Esophagus (tissue), 2 donors: ENCODE measurements at regions not wholly inside any gene's neighbourhood (a gene's known extent, or its start where the extent isn't known, plus 50 kb on each side); places are given as distances from the start of the nearest gene placed in this dataset.

Experiments used
- H3K27ac ChIP-seq, 2 donors: one replicate each; pipeline ENCODE4 v1.5.1; 2013; ENCODE audit warnings: low read depth in 2 of 2, mild to moderate bottlenecking in 2 of 2, inconsistent platforms in 1 of 2, low read length in 1 of 2, moderate library complexity in 1 of 2
- H3K27me3 ChIP-seq, 2 donors: one replicate each; pipeline ENCODE4 v1.6.1; 2013; ENCODE audit warnings: low read length in 2 of 2, control low read depth in 1 of 2, mild to moderate bottlenecking in 1 of 2; ENCODE audit not compliant: insufficient read depth in 2 of 2, control insufficient read depth in 1 of 2
- H3K36me3 ChIP-seq, 2 donors: one replicate each; pipeline ENCODE4 v1.6.1; 2013; ENCODE audit warnings: low read length in 1 of 2; ENCODE audit not compliant: control insufficient read depth in 2 of 2, insufficient read depth in 2 of 2
- H3K4me1 ChIP-seq, 2 donors: one replicate each; pipeline ENCODE4 v1.6.1; 2013; ENCODE audit warnings: low read length in 1 of 2; ENCODE audit not compliant: control insufficient read depth in 2 of 2, insufficient read depth in 2 of 2
- H3K4me3 ChIP-seq, 2 donors: one replicate each; pipeline ENCODE4 v1.5.1; 2013; ENCODE audit warnings: low read length in 2 of 2, mild to moderate bottlenecking in 2 of 2, low read depth in 1 of 2, moderate library complexity in 1 of 2
- H3K9me3 ChIP-seq, 2 donors: one replicate each; pipeline ENCODE4 v1.6.1; 2013; ENCODE audit warnings: mild to moderate bottlenecking in 2 of 2, low read depth in 1 of 2, low read length in 1 of 2, moderate library complexity in 1 of 2; ENCODE audit not compliant: control insufficient read depth in 2 of 2, insufficient read depth in 1 of 2
- WGBS, 2 donors: extraction: QIAGEN DNeasy Blood & Tissue Kit; methylation state at CpG; one replicate each; pipeline ENCODE4 v1.1.7; 2013; 5-methylcytosine and 5-hydroxymethylcytosine counted together
- donor health status: healthy with polysubstance abuse.
- donor health status: Bipolar disorder and iron deficiency.

GRCh38 chr13:73242515-73243015 is 183.8 kb downstream of the KLF5 start:
- no peaks in the 10 kb centered on the region for H3K27me3 ChIP-seq
- no peaks in the 10 kb centered on the region for H3K4me1 ChIP-seq
- no peaks in the 10 kb centered on the region for H3K36me3 ChIP-seq
- 80 to 90% methylated on average over 2 of the region's 2 CpGs for WGBS, 2 donors
- no peak overlapping the region for H3K27ac ChIP-seq
- no peak overlapping the region for H3K4me3 ChIP-seq
- H3K9me3 ChIP-seq: no peaks in the 10 kb centered on the region

GRCh38 chr13:73240193-73240592 is 181.4 kb downstream of the KLF5 start:
- Histone ChIP-seq H3K4me1 (no peaks in the 10 kb centered on the region), H3K27me3 (no peaks in the 10 kb centered on the region), H3K4me3 (no peak overlapping the region), H3K36me3 (no peaks in the 10 kb centered on the region), H3K9me3 (no peaks in the 10 kb centered on the region), H3K27ac (no peak overlapping the region)
- WGBS, 2 donors: 78 to 84% methylated on average over 1 of the region's 1 CpG

DNA sequence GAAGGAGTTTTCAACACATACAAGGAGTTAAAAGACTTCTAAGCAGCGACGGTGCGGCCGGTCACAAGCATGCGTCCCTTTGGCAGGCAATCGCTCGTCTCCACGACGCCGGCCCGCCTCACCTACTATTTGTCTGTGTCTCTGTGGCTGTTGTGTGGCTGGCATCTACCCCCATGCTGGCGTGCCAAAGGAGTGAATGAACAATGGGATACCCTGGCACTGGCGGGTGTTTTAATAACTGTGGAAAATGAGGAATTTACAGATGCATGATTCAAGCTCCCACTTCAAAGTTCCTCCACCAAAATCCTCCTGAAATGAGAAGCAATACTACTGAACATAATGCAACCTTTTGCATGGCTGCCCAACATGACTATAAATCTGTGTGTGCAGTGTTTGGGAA is 176.6 kb downstream of the KLF5 start:
- Histone ChIP-seq H3K9me3 (no peaks in the 10 kb centered on the region), H3K27ac (no peak overlapping the region), H3K27me3 (no peaks in the 10 kb centered on the region), H3K36me3 (no peaks in the 10 kb centered on the region), H3K4me1 (no peaks in the 10 kb centered on the region), H3K4me3 (no peak overlapping the region)
- 54 to 84% methylated on average over 13 of the region's 13 CpGs for WGBS, 2 donors

- H3K4me1 ChIP-seq: no peaks in the 10 kb centered on the region
- WGBS, 2 donors: 92 to 93% methylated on average over 4 of the region's 4 CpGs
Observed at GRCh38 chr13:73231471-73231870, 172.7 kb downstream of the KLF5 start.

GRCh38 chr13:73230716-73231115 is 171.9 kb downstream of the KLF5 start:
- H3K4me3 ChIP-seq: no peak overlapping the region
- H3K36me3 ChIP-seq: no peaks in the 10 kb centered on the region
- no peaks in the 10 kb centered on the region for H3K9me3 ChIP-seq
- H3K27ac ChIP-seq: no peak overlapping the region
- no peaks in the 10 kb centered on the region for H3K4me1 ChIP-seq
- H3K27me3 ChIP-seq: no peaks in the 10 kb centered on the region
- 56 to 63% methylated on average over 3 of the region's 3 CpGs for WGBS, 2 donors

More at GRCh38 chr13:73231471-73231870, 172.7 kb downstream of the KLF5 start:
- H3K9me3 ChIP-seq: no peaks in the 10 kb centered on the region
- H3K27me3 ChIP-seq: no peaks in the 10 kb centered on the region
- no peak overlapping the region for H3K4me3 ChIP-seq
- H3K36me3 ChIP-seq: no peaks in the 10 kb centered on the region
- no peak overlapping the region for H3K27ac ChIP-seq

- no peaks in the 10 kb centered on the region for H3K4me1 ChIP-seq
- no peaks in the 10 kb centered on the region for H3K27me3 ChIP-seq
- H3K27ac ChIP-seq: peak overlapping the region; percentile 29 to 42
- H3K9me3 ChIP-seq: no peaks in the 10 kb centered on the region
- no peaks in the 10 kb centered on the region for H3K36me3 ChIP-seq
- H3K4me3 ChIP-seq: no peak overlapping the region
Observed at GRCh38 chr13:73228546-73228945, 169.7 kb downstream of the KLF5 start.

DNA sequence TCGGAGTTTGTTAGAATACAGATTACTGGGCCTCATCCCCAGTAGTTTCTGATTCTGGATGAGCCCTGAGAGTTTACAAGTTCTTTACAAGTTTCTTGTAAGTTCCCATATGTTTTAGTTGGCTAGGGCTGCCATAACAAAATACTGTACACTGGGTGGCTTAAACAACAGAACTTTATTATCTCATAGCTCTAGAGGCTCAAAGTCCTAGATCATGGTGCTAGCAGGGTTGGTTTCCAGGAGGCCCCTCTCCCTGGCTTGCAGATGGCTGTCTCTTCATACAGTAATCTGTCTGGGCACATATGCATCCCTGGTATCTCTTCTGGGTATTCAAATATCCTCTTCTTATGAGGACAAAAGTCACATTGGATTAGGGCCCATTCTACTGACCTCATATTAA is 167.2 kb downstream of the KLF5 start:
- Histone ChIP-seq H3K4me1 (peaks cover 2 to 3% of the 10 kb centered on the region in 2 donors), H3K36me3 (no peaks in the 10 kb centered on the region), H3K27ac (no peak overlapping the region), H3K27me3 (no peaks in the 10 kb centered on the region), H3K9me3 (no peaks in the 10 kb centered on the region), H3K4me3 (no peak overlapping the region)
- WGBS, 2 donors: 94 to 96% methylated on average over 1 of the region's 1 CpG

DNA sequence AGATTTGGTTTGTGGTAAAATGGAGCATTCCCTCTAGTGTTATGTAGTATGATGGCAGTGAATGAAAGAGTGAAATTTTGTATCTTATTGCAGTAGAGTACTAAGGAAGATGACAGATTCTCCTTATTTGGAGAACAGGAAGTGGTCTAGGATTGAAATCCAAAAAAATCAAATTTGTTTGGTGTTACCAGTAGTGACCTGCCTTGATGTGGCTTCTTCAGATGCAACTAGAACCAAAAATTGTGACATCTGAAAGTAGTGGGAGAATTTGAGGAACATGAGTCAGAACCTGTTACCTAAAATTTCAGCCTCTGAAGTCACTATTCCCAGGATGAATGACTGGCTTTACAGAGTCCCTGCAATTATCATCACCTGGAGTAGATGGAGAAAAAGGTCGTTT is 165.9 kb downstream of the KLF5 start:
- H3K4me3 ChIP-seq: no peak overlapping the region
- no peak overlapping the region for H3K27ac ChIP-seq
- H3K9me3 ChIP-seq: no peaks in the 10 kb centered on the region
- peaks cover 2 to 3% of the 10 kb centered on the region in 2 donors for H3K4me1 ChIP-seq
- H3K36me3 ChIP-seq: no peaks in the 10 kb centered on the region
- H3K27me3 ChIP-seq: no peaks in the 10 kb centered on the region
- WGBS, 2 donors: 44 to 58% methylated on average over 1 of the region's 1 CpG

DNA sequence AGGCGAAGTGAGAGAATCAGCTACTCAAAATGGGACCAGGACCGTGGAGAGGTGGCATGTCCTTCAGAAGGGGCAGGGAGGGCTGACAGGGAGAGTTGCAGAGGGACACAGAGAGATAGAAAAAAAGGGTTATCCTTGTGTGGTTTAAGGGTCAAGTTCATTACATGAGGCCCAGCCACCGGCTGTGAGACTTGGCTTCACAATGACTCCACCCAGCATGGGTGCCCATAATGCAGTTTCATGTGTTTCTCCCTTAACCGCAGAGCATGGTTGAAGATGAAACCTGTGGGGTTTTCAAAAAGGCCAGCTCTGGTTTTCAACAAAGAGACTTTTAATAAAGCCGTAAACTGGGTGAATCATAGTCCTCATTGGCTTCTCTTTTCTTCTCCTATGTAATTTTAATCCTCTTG is 164.6 kb downstream of the KLF5 start:
- H3K9me3 ChIP-seq: no peaks in the 10 kb centered on the region
- H3K4me3 ChIP-seq: no peak overlapping the region
- WGBS, 2 donors: 64 to 71% methylated on average over 5 of the region's 5 CpGs
- H3K4me1 ChIP-seq: peaks cover 2 to 3% of the 10 kb centered on the region in 2 donors
- no peak overlapping the region for H3K27ac ChIP-seq
- no peaks in the 10 kb centered on the region for H3K36me3 ChIP-seq
- H3K27me3 ChIP-seq: no peaks in the 10 kb centered on the region

DNA sequence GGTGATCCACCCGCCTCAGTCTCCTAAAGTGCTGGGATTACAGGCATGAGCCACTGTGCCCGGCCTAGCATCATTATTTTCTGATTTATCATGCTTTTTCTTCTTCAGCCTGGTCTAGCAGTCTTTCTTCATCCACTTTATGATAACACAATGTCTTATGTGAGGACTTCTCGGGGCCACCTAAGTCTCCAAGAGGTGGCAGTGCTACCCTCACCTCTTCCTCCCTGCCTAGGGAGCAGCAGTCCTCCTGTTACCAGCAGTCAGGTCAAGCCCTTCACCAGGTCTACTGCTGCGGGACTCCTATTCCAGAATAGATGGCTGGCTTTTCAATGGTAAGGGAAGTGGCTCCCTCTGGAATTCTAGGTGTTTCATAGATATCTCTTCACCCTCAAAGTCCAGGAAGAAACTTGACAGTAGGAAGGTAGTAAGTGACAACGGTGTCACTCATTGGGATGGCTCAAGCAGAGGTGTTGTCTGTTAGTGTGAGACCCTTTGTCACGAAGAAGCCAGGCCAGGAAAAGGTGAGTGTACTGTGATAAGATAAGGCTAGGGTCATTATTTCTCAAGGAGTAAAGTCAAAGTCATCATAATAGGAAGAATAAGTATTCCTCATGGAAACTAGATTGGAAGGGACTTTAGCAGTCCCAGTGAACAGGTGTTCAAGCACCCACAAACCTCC is 164.0 kb downstream of the KLF5 start:
- H3K4me3 ChIP-seq: no peak overlapping the region
- H3K36me3 ChIP-seq: no peaks in the 10 kb centered on the region
- no peak overlapping the region for H3K27ac ChIP-seq
- H3K9me3 ChIP-seq: no peaks in the 10 kb centered on the region
- H3K27me3 ChIP-seq: no peaks in the 10 kb centered on the region
- peaks cover 2 to 3% of the 10 kb centered on the region in 2 donors for H3K4me1 ChIP-seq
- 91 to 92% methylated on average over 6 of the region's 6 CpGs for WGBS, 2 donors
